DMS 273 (cell line): ENCODE measurements at regions not wholly inside any gene's neighbourhood (a gene's known extent, or its start where the extent isn't known, plus 50 kb on each side); places are given as distances from the start of the nearest gene placed in this dataset.

Source experiments
- DNase-seq: peaks from one replicate; lab custom pipeline; 2025; ENCODE audit not compliant: unreplicated experiment; lab: John Stamatoyannopoulos, UW

GRCh38 chr9:16959391-16959790 is 88.9 kb upstream of the BNC2 start:
- DNase-seq, result no peak

- no peak for DNase-seq
Measured at GRCh38 chr9:16954040-16954439, 83.6 kb upstream of the BNC2 start.

- DNase-seq, result no peak
Measured at GRCh38 chr9:16951502-16951901, 81.0 kb upstream of the BNC2 start.

GRCh38 chr9:16950051-16950450 is 79.6 kb upstream of the BNC2 start:
- no peak for DNase-seq

- no peak for DNase-seq
Measured at GRCh38 chr9:16930578-16930977, 60.1 kb upstream of the BNC2 start.

- peak; percentile 28 for DNase-seq
Measured at GRCh38 chr9:16928179-16928945, 57.9 kb upstream of the BNC2 start.

GRCh38 chr9:16925426-16925825 is 55.0 kb upstream of the BNC2 start:
- DNase-seq, result no peak

GRCh38 chr9:16924311-16924915 is 53.9 kb upstream of the BNC2 start:
- DNase-seq, result no peak

- DNase-seq, result no peak
Measured at GRCh38 chr9:16921855-16922254, 51.4 kb upstream of the BNC2 start.
